GM18526 (cell line): ENCODE measurements at regions not wholly inside any gene's neighbourhood (a gene's known extent, or its start where the extent isn't known, plus 50 kb on each side); places are given as distances from the start of the nearest gene placed in this dataset.

ENCODE experiments used
- POLR2A ChIP-seq: IDR thresholded peaks from 3 replicates; pipeline ENCODE4 v1.6.1; 2011; ENCODE audit not compliant: insufficient read length; ENCODE audit errors: extremely low read depth

DNA sequence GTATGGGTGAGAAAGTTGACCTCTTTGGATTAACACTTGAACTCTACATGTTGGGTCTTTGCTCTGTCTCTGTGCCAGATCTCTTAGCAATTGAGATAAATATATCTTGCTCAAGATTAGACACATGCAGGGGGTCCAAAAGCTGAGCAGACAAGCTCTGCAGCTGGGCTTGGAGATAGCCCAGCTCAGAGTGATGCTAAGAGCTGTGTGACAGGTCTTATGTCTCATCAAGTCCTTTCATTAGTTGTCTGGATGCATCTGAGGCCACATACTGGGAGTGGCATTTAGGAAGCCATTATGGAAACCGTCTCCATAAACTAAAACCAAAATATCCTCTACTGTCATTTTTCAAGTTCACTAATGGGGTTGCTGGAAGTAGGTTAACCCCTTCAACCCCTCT lies 289.4 kb upstream of the DUSP10 start:
- no peak for TF ChIP-seq POLR2A

DNA sequence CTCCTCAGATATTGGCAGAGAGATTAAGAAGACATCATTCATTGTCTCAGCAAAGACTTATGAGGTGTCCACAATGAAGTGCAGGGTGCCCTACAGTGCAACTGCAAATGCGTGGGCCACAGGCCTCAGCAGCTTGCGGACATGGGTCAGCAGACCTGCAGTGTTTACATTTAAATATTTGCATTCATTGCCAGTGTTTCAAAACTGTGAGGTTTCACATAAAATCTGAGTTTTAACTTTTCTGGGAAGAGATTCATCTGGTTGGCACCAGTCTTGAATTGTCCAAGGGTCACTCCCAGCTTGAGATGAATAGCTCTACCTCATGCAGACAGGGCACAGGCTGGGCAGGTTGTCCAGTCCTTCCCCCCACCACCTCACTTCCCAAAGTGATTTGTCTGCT lies 286.8 kb upstream of the DUSP10 start:
- no peak for TF ChIP-seq POLR2A

DNA sequence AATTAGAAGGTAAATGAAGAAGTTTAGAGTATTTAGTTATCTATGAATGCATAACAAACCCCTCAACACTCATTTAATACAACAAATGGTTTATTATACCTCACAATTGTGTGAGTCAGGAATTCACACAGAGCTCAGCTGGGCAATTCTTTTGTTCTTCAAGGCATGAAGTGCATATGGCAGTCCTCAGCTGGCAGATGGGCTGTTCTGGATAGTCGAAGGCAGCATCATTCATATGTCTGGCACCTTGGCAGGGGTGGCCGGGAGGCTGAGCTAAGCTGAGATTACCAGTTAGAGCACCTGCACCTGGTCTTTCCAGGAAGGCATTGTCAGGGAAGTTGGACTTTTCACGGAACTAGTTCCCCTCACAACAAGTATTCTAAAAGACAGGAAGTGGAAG lies 286.2 kb upstream of the DUSP10 start:
- TF ChIP-seq POLR2A: no peak

DNA sequence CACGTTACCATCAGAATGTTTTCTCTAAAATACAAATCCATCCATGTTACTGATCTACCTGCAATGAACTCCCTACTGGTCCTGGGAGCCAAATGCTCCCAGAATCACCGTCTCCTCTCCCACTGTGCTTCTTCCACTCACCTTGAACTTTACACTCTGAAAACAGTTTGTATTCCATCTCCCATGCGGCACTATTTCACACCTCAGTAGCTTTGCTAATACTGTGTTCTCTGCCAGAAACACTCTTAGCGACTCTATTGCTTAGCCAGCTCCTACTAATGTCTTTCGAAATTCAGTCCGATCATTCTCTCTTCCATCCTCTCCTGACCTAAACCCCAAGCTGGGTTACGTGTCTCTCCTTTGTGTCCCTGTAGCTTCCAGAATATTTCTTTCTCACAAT lies 284.4 kb upstream of the DUSP10 start:
- TF ChIP-seq POLR2A: no peak

DNA sequence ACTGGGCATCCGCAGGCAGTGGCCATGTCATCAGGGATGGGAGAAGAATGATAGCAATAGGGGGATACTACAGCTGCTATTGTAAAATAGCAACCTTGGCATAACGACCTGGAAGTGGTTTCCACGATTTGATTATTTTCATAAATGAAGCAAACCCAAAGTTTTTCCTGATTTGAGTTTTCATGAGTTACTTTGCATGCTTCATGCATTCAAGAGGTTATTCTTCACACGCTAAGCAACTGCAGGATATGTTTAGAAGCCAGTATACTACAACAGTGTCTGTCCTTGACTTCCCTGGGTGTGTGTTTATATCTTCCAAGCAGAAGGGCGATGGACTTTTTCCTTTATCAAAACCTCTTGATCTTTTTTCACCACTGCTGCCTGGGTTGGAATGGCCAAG lies 281.1 kb upstream of the DUSP10 start:
- TF ChIP-seq POLR2A: no peak

DNA sequence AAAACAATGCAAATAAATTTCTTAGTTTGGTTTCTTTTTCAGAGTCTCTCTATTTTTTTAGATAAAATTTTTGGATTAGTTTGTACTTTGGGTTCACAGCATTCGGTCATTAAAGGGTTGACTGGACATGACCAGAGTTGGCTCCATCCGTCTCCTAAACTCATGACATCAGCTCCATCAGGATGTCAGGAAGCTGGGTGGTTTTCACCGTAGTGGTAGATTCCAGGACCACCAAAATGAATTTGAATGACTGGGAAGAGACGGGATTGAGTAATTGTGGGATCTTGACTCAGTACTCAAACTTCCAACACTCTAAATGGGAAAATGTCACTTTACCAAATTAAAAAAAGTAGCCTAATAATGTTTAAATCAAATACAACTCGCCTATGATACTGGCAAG lies 279.2 kb upstream of the DUSP10 start:
- no peak for TF ChIP-seq POLR2A

DNA sequence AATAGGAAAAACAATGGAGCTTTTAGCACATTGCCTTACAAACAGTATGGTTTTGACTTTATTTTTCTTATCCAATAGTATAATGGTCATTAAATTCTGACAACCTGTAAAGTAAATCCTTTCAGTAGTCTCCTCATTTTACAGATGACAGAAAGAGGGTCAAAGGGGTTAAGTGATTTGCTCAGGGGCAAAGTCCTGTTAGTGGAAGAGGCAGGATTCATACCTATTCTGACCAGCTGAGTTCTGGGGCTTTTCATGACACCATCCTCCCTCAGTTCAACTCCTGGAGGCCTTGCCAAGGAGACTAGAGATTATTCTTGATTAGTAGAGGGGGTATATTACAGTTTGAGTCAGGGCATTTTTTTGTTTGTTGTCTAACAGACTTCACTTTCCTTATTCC lies 278.7 kb upstream of the DUSP10 start:
- TF ChIP-seq POLR2A: no peak

DNA sequence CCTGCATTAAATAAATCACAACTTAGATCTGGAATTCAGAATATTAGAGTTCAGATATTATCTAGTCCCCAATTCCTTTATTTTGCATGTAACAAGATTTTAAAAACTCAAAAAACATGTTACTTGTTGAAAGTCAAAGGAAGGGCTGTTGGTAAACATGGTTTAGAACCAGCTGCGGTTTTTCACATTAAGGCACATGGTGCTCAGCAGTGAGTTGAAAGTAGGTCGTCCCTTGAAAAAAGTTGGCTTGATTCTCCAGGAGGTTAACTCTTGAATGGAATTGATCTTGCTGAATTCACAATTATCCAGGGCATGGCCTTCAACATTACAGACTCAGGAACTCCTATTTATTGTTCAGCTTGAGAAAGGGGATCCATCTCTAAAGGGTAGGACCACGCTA lies 277.1 kb upstream of the DUSP10 start:
- no peak for TF ChIP-seq POLR2A

DNA sequence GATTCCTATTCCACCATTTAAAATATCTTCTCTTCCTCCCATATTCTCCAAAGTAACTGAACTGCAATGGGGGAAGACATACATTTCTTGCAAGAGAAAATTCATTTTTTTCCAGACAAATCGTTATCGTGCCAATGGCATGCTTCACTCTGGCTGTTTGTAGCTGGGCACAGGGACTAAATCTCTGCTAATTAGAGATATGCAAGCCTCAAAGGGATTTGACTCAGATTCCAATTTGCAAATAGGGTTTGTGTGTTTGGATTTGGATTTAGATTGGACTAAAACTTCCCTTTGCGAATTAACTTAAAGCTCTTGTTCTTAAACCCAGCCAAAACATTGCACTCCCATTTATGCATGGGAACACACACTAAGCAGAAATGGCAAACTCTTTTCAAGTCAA lies 276.2 kb upstream of the DUSP10 start:
- TF ChIP-seq POLR2A: no peak

DNA sequence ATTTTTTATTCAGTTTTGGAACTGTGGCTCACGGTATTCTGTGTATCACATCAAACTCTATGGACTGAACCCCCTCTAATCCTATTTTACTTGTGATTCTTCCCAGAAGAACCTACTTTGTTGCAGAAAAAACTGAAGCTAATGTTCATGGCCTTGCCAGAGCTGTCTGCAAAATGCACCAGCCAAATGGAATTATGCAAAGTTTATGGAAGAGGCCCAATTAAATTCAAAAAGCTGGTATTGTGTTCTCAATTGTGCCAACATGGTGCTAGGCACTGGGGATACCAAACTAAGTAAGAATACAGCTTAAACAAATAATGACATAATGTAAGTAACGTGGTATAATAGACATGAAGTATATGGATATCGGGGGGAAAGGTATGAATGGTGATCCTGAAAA lies 273.8 kb upstream of the DUSP10 start:
- no peak for TF ChIP-seq POLR2A

DNA sequence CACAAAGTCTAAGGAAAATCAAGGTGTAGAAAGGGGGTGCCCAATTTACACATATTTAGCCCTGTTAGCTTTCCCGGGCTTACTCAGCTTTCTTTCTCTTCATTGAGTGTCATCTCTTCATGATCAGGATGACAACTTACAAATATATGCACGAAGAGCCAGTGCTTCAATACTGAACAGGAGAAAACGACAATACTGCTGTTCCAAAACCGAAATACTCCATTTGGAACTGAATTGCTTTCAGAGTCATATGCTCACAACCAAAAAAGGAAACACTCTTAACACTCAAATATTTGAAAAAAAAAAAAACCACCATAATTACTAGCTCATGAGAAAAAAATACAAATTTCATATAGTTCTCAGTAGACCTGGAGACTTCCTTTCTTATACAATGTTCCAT lies 272.1 kb upstream of the DUSP10 start:
- TF ChIP-seq POLR2A: no peak

DNA sequence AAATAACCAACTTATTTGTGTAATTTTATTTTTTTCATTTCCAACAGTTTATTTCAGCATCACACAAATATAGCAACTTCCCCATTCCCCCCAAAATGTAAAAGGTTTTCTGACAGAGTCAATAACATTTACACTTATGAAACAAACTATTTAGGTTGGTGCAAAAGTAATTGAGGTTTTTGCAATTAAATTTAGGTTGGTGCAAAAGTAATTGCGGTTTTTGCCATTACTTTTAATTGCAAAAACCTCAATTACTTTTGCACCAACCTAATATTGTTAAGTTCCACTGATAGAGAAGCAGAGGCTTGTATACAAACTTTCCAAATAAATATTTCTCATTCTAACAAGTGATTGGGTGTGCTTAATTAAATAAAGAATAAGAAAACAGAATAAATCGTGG lies 270.9 kb upstream of the DUSP10 start:
- no peak for TF ChIP-seq POLR2A

DNA sequence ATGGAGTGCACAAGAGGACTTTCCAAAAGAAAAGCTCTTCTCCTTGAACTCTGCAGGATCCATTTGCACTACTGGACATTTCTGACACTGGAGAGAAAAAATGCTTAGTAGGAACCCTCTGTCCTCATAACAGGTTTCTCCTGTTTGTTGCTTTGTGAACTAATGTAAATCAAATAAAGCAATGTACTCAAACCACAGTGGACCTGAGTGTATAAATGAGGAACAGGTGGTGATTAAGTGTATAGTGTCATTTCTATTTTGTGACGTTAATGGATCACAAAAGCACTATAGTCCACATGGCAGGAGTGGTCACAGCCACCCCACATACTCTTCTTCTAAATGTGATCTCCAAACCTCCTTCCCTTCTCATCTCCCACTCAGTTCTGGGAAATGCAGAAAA lies 268.4 kb upstream of the DUSP10 start:
- no peak for TF ChIP-seq POLR2A

DNA sequence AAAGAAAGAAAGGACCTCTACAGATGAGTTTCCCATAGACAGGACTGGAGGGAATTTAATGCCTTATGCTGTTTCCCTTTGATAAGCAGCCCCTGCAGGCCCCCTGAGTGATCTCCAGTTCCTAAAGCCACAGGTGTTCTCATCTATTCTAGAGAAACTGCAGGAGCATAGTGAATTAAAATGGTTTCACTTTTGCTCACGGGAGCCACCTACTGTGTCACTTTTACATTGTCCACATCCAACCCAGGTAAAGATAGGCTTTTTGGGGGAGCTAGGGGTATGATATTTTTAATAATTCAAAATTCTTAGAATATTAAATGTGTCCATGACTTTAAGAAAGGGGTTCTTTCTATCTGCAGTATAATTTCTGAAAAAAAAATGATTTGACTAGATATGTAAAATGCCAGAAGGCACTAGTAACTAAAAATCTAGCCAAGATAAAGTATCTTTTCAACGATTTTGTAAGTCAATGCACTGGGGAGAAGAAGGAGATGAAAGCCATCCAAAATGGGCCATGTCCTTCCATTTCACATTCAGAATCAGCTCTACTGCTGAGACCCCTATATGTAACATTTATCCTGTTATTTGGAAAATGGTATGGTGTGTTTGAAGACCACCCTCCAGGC lies 267.3 kb upstream of the DUSP10 start:
- no peak for TF ChIP-seq POLR2A

DNA sequence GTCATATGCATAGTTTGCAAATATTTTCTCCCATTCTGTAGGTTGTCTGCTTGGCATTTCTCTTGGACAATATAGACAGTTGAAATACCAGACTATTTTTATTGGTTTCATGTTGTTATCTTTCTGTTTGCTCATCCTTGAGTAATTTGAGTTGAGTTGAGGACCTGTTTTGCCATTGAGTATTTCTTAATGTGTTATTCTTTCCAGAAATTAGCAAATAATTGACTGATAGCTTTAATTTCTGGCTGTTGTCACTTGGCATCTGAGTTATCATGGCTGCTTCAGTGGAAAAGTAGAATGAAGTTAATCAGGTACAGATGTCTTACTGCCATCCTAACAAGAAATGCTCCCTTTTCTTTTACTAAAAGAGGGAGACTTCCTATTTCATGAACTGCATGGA lies 264.8 kb upstream of the DUSP10 start:
- TF ChIP-seq POLR2A: no peak

DNA sequence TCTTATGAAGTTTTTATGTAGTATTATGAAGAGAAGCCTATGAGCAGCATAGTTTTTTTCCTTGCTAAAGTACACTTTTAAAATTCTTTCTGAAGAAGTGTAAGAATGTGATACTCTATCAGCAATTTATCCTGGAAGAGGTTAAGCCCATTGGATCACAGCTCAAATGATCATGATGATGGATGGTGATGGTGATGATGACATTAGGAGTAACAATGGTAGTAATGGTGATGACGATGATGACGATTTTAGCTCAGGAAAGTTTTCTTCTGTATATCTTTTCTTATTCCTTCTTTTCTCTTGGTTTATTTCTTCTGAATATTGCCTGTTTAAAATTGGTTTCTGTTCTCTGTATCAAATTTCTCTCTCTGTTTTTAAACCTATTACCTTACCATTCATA lies 262.9 kb upstream of the DUSP10 start:
- no peak for TF ChIP-seq POLR2A

DNA sequence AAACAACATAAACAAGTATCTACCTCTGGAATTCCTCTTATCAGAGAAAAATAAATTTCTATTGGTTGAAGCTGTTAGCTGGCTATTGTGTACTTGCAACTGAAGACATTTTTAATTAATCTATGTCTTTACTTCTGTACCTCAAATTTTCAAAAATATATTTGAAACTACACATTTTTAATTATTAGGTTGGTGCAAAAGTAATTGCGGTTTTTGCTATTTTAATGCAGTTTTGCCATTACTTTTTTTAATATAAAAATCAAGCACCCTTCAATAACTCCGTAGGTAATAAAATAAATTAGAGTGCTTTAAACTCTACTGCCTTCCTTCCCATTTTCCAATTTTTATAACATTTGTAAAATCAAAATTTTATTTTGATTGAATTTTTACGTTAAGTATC lies 262.1 kb upstream of the DUSP10 start:
- no peak for TF ChIP-seq POLR2A

DNA sequence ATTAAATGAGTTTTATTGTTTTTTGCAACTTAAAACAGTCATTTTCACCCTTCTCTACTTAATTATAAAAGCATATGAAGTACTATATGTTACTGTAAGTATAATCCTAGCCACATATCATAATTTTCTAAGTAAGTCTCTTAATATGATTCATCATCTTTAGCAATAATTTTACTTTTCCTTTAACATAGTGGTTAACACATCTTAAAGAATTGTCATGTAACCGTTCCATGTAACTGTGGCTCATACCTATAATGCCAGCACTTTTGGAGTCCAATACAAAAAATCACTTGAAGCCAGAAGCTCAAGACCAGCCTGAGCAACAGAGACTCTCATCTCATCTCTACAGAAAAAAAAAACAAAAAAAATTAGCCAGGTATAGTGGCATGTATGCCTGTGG lies 260.6 kb upstream of the DUSP10 start:
- TF ChIP-seq POLR2A: no peak
